Thyroid gland (tissue), 4 donors: ENCODE measurements at regions not wholly inside any gene's neighbourhood (a gene's known extent, or its start where the extent isn't known, plus 50 kb on each side); places are given as distances from the start of the nearest gene placed in this dataset.

Source experiments
- CTCF ChIP-seq, 6 experiments: fragments of 200-600 bp in 3 of 6; fragments of 450-650 bp in 3 of 6; sonication (generic) in 3 of 6; IDR thresholded peaks; one replicate each; pipeline ENCODE4 v1.5.1; 2016 to 2019; ENCODE audit warnings: antibody characterized with exemption in 6 of 6, mild to moderate bottlenecking in 2 of 6, inconsistent platforms in 1 of 6, moderate library complexity in 1 of 6
- POLR2A ChIP-seq, 2 donors: fragments of 450-650 bp; IDR thresholded peaks; one replicate each; pipeline ENCODE4 v1.6.1; 2017; ENCODE audit warnings: antibody characterized with exemption in 2 of 2, mild to moderate bottlenecking in 2 of 2, moderate library complexity in 1 of 2

GRCh38 chr4:60345392-60345791 is 854.7 kb upstream of the ADGRL3 start:
- no peak for TF ChIP-seq POLR2A (IDR thresholded peaks at IDR 0.05)
- no peak for TF ChIP-seq CTCF (IDR thresholded peaks at IDR 0.05)
